Mesenchymal stem cell (in vitro differentiated cells and primary cell): ENCODE measurements at regions not wholly inside any gene's neighbourhood (a gene's known extent, or its start where the extent isn't known, plus 50 kb on each side); places are given as distances from the start of the nearest gene placed in this dataset.
A peak's percentile ranks its signal among the peaks of the same experiment; 100 is the strongest.
"Not testable (repeated sequence)": the region's sequence is repeated elsewhere in the genome, so short reads cannot be mapped to it uniquely, and the experiment has no call there.

ENCODE experiments used
- DNase-seq: peaks from one replicate; pipeline ENCODE4 v3.0.0-alpha.2; 2013
- H2AFZ ChIP-seq: one replicate; pipeline ENCODE4 v1.6.1; 2013; ENCODE audit warnings: low read depth, mild to moderate bottlenecking, control low read depth, inconsistent platforms, low read length, moderate library complexity
- H2AK5ac ChIP-seq: 2 replicates; pipeline ENCODE4 v1.6.1; 2013; ENCODE audit warnings: low read length, moderate library complexity, mild to moderate bottlenecking, inconsistent platforms; ENCODE audit not compliant: severe bottlenecking
- H2BK120ac ChIP-seq: one replicate; pipeline ENCODE4 v1.6.1; 2013; ENCODE audit warnings: low read depth, mild to moderate bottlenecking, inconsistent platforms, low read length, moderate library complexity
- H2BK12ac ChIP-seq, 2 experiments: one replicate each; pipeline ENCODE4 v1.6.1; 2013; ENCODE audit warnings: inconsistent platforms in 2 of 2, low read length in 2 of 2, mild to moderate bottlenecking in 2 of 2, moderate library complexity in 2 of 2, control low read depth in 1 of 2
- H2BK15ac ChIP-seq: one replicate; pipeline ENCODE4 v1.6.1; 2013; ENCODE audit warnings: mild to moderate bottlenecking, low read depth, inconsistent platforms; ENCODE audit not compliant: poor library complexity, severe bottlenecking
- H2BK5ac ChIP-seq: 2 replicates; pipeline ENCODE4 v1.6.1; 2013; ENCODE audit warnings: low read depth, mild to moderate bottlenecking, low read length, control low read depth, inconsistent platforms; ENCODE audit not compliant: poor library complexity, severe bottlenecking
- H3K14ac ChIP-seq, 2 experiments: one replicate each; pipeline ENCODE4 v1.6.1; 2013; ENCODE audit warnings: inconsistent platforms in 2 of 2, low read length in 2 of 2, control low read depth in 1 of 2, mild to moderate bottlenecking in 1 of 2, moderate library complexity in 1 of 2
- H3K18ac ChIP-seq, 2 experiments: one replicate each; pipeline ENCODE4 v1.6.1; 2013; ENCODE audit warnings: inconsistent platforms in 2 of 2, low read length in 2 of 2, control low read depth in 1 of 2, low read depth in 1 of 2, mild to moderate bottlenecking in 1 of 2
- H3K23ac ChIP-seq, 2 experiments: one replicate each; pipeline ENCODE4 v1.6.1; 2013; ENCODE audit warnings: inconsistent platforms in 2 of 2, low read length in 2 of 2, mild to moderate bottlenecking in 2 of 2, moderate library complexity in 2 of 2, control low read depth in 1 of 2
- H3K27ac ChIP-seq: 2 replicates; pipeline ENCODE4 v1.5.1; 2013; ENCODE audit warnings: mild to moderate bottlenecking, moderate library complexity, low read length, control low read depth, inconsistent platforms; ENCODE audit not compliant: poor library complexity, severe bottlenecking
- H3K27me3 ChIP-seq, 2 experiments: 2 replicates each; pipeline versions ENCODE4 v1.6.1 to v1.7.0; 2013; ENCODE audit warnings: low read length in 2 of 2, mild to moderate bottlenecking in 2 of 2, moderate library complexity in 2 of 2, control low read depth in 1 of 2, inconsistent platforms in 1 of 2; ENCODE audit not compliant: control insufficient read depth in 1 of 2, insufficient read depth in 1 of 2
- H3K36me3 ChIP-seq, 2 experiments: 2 replicates each; pipeline versions ENCODE4 v1.6.1 to v1.7.0; 2013; ENCODE audit warnings: low read length in 2 of 2, control low read depth in 1 of 2, inconsistent platforms in 1 of 2, low read depth in 1 of 2, mild to moderate bottlenecking in 1 of 2; ENCODE audit not compliant: insufficient read depth in 2 of 2, control insufficient read depth in 1 of 2
- H3K4ac ChIP-seq, 2 experiments: one replicate each; pipeline ENCODE4 v1.6.1; 2013; ENCODE audit warnings: inconsistent platforms in 2 of 2, low read length in 2 of 2, mild to moderate bottlenecking in 2 of 2, moderate library complexity in 2 of 2, control low read depth in 1 of 2, low read depth in 1 of 2
- H3K4me1 ChIP-seq: 2 replicates; pipeline ENCODE4 v1.6.1; 2013; ENCODE audit warnings: low read depth, low read length, control low read depth; ENCODE audit not compliant: control insufficient read depth, insufficient read depth
- H3K4me2 ChIP-seq: 2 replicates; pipeline ENCODE4 v1.6.1; 2013; ENCODE audit warnings: low read length, mild to moderate bottlenecking, inconsistent platforms; ENCODE audit not compliant: poor library complexity, severe bottlenecking
- H3K4me3 ChIP-seq, 2 experiments: 2 replicates each; pipeline versions ENCODE4 v1.5.1 to v1.7.0; 2013; ENCODE audit warnings: low read length in 2 of 2, mild to moderate bottlenecking in 2 of 2, control low read depth in 1 of 2, low read depth in 1 of 2; ENCODE audit not compliant: insufficient read depth in 1 of 2
- H3K79me1 ChIP-seq: replicated peaks from 2 replicates; pipeline ENCODE4 v1.6.1; 2013; ENCODE audit warnings: mild to moderate bottlenecking, control low read depth, low read length, inconsistent platforms; ENCODE audit not compliant: poor library complexity, severe bottlenecking
- H3K9ac ChIP-seq: 2 replicates; pipeline ENCODE4 v1.7.0; 2013; ENCODE audit warnings: mild to moderate bottlenecking, low read length, moderate library complexity
- H3K9me3 ChIP-seq: 2 replicates; pipeline ENCODE4 v1.7.0; 2013; ENCODE audit warnings: mild to moderate bottlenecking, low read length; ENCODE audit not compliant: control insufficient read depth
- H4K8ac ChIP-seq: one replicate; pipeline ENCODE4 v1.6.1; 2013; ENCODE audit warnings: inconsistent platforms, mild to moderate bottlenecking, low read length, moderate library complexity
- H4K91ac ChIP-seq: one replicate; pipeline ENCODE4 v1.6.1; 2013; ENCODE audit warnings: mild to moderate bottlenecking, low read length, inconsistent platforms
- WGBS: methylation state at CpG from one replicate; pipeline ENCODE4 v1.1.7; 2013; ENCODE audit warnings: mixed read lengths; 5-methylcytosine and 5-hydroxymethylcytosine counted together

DNA sequence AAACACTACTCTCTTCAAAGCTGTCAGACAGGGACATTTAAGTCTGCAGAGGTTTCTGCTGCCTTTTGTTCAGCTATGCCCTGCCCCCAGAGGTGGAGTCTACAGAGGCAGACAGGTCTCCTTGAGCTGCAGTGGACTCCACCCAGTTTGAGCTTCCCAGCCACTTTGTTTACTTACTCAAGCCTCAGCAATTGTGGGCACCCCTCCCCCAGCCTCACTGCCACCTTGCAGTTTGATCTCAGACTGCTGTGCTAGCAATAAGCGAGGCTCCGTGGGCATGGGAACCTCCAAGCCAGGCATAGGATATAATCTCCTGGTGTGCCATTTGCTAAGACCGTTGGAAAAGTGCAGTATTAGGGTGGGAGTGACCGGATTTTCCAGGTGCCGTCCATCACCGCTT, 435.2 kb downstream of the TMEM121 start:
- H3K14ac ChIP-seq, H3K4me1 ChIP-seq, H2BK120ac ChIP-seq, H2BK5ac ChIP-seq, H3K9ac ChIP-seq, H3K27me3 ChIP-seq, H3K4me2 ChIP-seq, H4K91ac ChIP-seq, H3K27ac ChIP-seq, H4K8ac ChIP-seq, H3K4ac ChIP-seq, H3K79me1 ChIP-seq, H2BK12ac ChIP-seq, H3K9me3 ChIP-seq, H3K4me3 ChIP-seq, H3K23ac ChIP-seq, H3K36me3 ChIP-seq, H3K18ac ChIP-seq, DNase-seq, H2BK15ac ChIP-seq, H2AFZ ChIP-seq, H2AK5ac ChIP-seq: not testable (repeated sequence)
- WGBS = 81% methylated on average over 6 of the region's 6 CpGs

DNA sequence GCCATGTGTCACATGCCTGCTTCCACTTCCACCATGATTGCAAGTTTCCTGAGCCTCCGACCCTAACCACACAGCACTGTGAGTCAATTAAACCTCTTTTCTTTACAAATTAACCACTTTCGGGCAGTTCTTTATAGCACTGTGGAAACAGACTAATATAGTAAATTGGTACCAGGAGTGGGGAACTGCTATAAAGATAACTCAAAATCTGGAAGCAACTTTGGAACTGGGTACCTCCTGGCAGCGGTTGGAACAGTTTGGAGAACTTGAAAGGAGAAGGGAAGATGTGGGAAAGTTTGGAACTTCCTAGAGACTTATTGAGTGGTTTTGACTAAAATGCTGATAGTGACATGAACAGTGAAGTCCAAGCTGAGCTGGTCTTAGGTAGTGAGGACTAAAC, 436.1 kb downstream of the TMEM121 start:
- no peak overlapping the region for H4K8ac ChIP-seq
- no peak overlapping the region for H3K18ac ChIP-seq
- no peak for DNase-seq
- no peaks in the 10 kb centered on the region for H3K79me1 ChIP-seq
- H2BK15ac ChIP-seq = no peak overlapping the region
- no peaks in the 10 kb centered on the region for H3K27me3 ChIP-seq
- H4K91ac ChIP-seq = no peak overlapping the region
- H3K9ac ChIP-seq = no peak overlapping the region
- H3K4me3 ChIP-seq = no peak overlapping the region
- no peak overlapping the region for H3K4ac ChIP-seq
- H3K9me3 ChIP-seq = no peaks in the 10 kb centered on the region
- no peak overlapping the region for H2BK120ac ChIP-seq
- H3K36me3 ChIP-seq = no peaks in the 10 kb centered on the region
- no peak overlapping the region for H2BK5ac ChIP-seq
- WGBS = 59% methylated on average over 2 of the region's 3 CpGs
- H2AK5ac ChIP-seq = no peak overlapping the region
- H3K23ac ChIP-seq = no peak overlapping the region
- no peaks in the 10 kb centered on the region for H3K4me1 ChIP-seq
- H3K4me2 ChIP-seq = no peak overlapping the region
- no peak overlapping the region for H2BK12ac ChIP-seq
- no peak overlapping the region for H3K14ac ChIP-seq
- H3K27ac ChIP-seq = no peak overlapping the region
- H2AFZ ChIP-seq = no peak overlapping the region

DNA sequence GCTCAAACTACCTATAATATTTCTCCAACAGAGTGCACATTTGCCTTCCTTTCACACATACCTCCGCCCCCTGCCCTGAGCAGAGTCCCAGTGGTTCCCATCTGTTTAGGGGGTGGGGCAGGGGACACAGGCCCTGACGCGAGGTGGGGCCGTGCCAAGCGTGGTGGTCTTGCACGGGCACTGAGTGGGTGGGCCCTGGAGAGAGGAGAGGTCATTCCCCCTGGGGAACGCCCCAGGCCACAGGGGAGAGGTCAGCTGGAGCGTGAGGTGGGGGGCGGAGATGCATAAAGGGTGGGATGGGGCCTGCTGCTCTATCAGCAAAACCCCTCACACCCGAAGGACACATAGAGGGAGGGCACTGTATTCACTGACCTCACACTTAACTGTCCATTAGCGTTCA, 441.9 kb downstream of the TMEM121 start:
- H2AFZ ChIP-seq = no peak overlapping the region
- no peak overlapping the region for H3K9ac ChIP-seq
- no peak overlapping the region for H2BK5ac ChIP-seq
- DNase-seq = no peak
- H3K4me3 ChIP-seq = peak overlapping the region in 1 of 2 experiments; percentile 21
- H3K4me1 ChIP-seq = no peaks in the 10 kb centered on the region
- H3K79me1 ChIP-seq = no peaks in the 10 kb centered on the region
- H4K8ac ChIP-seq = no peak overlapping the region
- H3K14ac ChIP-seq = no peak overlapping the region
- H3K36me3 ChIP-seq = no peaks in the 10 kb centered on the region
- no peaks in the 10 kb centered on the region for H3K9me3 ChIP-seq
- H3K27ac ChIP-seq = no peak overlapping the region
- H3K18ac ChIP-seq = no peak overlapping the region
- H3K27me3 ChIP-seq = no peaks in the 10 kb centered on the region
- H4K91ac ChIP-seq = no peak overlapping the region
- H2BK12ac ChIP-seq = no peak overlapping the region
- H2AK5ac ChIP-seq = no peak overlapping the region
- H3K4ac ChIP-seq = no peak overlapping the region
- 47% methylated on average over 6 of the region's 11 CpGs for WGBS
- no peak overlapping the region for H3K4me2 ChIP-seq
- H2BK15ac ChIP-seq = no peak overlapping the region
- no peak overlapping the region for H2BK120ac ChIP-seq
- H3K23ac ChIP-seq = no peak overlapping the region

- not testable (repeated sequence) for H3K4me2 ChIP-seq, H3K27me3 ChIP-seq, H3K27ac ChIP-seq, H3K4me1 ChIP-seq, H3K18ac ChIP-seq, H3K14ac ChIP-seq, H2BK5ac ChIP-seq, H3K36me3 ChIP-seq, H3K9me3 ChIP-seq, H4K91ac ChIP-seq, H2AK5ac ChIP-seq, H3K9ac ChIP-seq, H3K79me1 ChIP-seq, H2BK15ac ChIP-seq, H3K4ac ChIP-seq, H3K4me3 ChIP-seq, H2AFZ ChIP-seq, DNase-seq, H3K23ac ChIP-seq, H2BK12ac ChIP-seq, H4K8ac ChIP-seq, H2BK120ac ChIP-seq
- 78% methylated on average over 2 of the region's 6 CpGs for WGBS
Measured at GRCh38 chr14:105969026-105969425, 442.6 kb downstream of the TMEM121 start.
